ENCODE measurements at regions not wholly inside any gene's neighbourhood (a gene's known extent, or its start where the extent isn't known, plus 50 kb on each side); places are given as distances from the start of the nearest gene placed in this dataset.
"Not testable (repeated sequence)": the region's sequence is repeated elsewhere in the genome, so short reads cannot be mapped to it uniquely, and the experiment has no call there.

DNA sequence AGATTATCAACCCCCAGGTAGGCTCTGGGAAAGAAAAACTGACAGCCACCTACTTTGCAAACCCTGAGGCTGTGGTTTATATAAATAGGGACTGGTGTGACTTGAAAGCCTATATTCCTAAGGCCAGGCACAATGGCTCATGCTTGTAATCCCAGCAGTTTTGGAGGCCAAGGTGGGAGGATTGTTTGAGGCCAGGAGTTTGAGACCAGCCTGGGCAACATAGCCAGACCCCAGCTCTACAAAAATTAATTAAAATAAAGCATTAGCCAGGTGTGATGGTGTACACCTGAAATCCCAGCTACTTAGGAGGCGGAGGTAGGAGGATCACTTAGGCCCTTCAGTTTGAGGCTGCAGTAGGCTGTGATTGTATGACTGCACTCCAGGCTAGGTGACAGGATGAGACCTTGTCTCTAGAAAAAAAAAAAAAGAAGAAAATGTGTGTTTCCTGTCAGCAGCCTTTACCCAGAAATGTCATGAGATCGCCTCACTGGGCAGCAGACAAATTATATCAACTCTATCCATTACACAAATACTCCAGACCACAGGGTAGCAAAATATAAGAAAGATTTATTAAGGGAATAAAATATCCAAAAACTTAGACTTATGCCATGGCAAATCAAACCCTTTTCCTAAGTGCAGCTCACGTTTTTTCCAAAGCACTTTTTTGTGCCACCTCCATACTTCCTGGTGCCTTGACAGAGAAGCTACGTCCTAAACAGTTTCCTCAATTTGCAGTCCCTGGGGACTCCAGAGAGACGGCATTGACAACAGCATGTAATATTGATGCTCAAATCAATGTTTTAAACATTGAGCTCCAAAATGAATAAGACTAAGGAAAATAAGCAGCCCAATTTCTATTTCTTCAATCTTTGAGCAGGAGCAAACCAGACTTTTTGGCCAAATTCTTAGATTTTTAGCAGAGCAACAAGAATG is 190.8 kb upstream of the NDUFV2 start:
- DNase-seq (ENCODE audit: low read depth in 1 of 2, low spot score in 1 of 2) = no peak
- no peak for TF ChIP-seq POLR2AphosphoS5 (IDR thresholded peaks at IDR 0.05; ENCODE audit: low read depth)
- TF ChIP-seq, protein P1, sequence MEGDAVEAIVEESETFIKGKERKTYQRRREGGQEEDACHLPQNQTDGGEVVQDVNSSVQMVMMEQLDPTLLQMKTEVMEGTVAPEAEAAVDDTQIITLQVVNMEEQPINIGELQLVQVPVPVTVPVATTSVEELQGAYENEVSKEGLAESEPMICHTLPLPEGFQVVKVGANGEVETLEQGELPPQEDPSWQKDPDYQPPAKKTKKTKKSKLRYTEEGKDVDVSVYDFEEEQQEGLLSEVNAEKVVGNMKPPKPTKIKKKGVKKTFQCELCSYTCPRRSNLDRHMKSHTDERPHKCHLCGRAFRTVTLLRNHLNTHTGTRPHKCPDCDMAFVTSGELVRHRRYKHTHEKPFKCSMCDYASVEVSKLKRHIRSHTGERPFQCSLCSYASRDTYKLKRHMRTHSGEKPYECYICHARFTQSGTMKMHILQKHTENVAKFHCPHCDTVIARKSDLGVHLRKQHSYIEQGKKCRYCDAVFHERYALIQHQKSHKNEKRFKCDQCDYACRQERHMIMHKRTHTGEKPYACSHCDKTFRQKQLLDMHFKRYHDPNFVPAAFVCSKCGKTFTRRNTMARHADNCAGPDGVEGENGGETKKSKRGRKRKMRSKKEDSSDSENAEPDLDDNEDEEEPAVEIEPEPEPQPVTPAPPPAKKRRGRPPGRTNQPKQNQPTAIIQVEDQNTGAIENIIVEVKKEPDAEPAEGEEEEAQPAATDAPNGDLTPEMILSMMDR (IDR thresholded peaks at IDR 0.05; ENCODE audit: insufficient read depth, low read length) = no peak
- TF ChIP-seq GABPA (IDR thresholded peaks at IDR 0.05; ENCODE audit: low read depth) = no peak
- TF ChIP-seq SPI1 (IDR thresholded peaks at IDR 0.05; ENCODE audit: borderline replicate concordance, low read depth) = no peak
- TF ChIP-seq, protein P2, sequence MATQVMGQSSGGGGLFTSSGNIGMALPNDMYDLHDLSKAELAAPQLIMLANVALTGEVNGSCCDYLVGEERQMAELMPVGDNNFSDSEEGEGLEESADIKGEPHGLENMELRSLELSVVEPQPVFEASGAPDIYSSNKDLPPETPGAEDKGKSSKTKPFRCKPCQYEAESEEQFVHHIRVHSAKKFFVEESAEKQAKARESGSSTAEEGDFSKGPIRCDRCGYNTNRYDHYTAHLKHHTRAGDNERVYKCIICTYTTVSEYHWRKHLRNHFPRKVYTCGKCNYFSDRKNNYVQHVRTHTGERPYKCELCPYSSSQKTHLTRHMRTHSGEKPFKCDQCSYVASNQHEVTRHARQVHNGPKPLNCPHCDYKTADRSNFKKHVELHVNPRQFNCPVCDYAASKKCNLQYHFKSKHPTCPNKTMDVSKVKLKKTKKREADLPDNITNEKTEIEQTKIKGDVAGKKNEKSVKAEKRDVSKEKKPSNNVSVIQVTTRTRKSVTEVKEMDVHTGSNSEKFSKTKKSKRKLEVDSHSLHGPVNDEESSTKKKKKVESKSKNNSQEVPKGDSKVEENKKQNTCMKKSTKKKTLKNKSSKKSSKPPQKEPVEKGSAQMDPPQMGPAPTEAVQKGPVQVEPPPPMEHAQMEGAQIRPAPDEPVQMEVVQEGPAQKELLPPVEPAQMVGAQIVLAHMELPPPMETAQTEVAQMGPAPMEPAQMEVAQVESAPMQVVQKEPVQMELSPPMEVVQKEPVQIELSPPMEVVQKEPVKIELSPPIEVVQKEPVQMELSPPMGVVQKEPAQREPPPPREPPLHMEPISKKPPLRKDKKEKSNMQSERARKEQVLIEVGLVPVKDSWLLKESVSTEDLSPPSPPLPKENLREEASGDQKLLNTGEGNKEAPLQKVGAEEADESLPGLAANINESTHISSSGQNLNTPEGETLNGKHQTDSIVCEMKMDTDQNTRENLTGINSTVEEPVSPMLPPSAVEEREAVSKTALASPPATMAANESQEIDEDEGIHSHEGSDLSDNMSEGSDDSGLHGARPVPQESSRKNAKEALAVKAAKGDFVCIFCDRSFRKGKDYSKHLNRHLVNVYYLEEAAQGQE (IDR thresholded peaks at IDR 0.05; ENCODE audit: insufficient replicate concordance, low read depth) = no peak
- Histone ChIP-seq H3K27ac (replicated peaks) (no peak overlapping the region), H3K4me3 (replicated peaks; ENCODE audit: insufficient read depth, low read length) (no peak overlapping the region), H3K27me3 (ENCODE audit: insufficient read depth, poor library complexity, severe bottlenecking) (peaks cover 2% of the 10 kb centered on the region)

DNA sequence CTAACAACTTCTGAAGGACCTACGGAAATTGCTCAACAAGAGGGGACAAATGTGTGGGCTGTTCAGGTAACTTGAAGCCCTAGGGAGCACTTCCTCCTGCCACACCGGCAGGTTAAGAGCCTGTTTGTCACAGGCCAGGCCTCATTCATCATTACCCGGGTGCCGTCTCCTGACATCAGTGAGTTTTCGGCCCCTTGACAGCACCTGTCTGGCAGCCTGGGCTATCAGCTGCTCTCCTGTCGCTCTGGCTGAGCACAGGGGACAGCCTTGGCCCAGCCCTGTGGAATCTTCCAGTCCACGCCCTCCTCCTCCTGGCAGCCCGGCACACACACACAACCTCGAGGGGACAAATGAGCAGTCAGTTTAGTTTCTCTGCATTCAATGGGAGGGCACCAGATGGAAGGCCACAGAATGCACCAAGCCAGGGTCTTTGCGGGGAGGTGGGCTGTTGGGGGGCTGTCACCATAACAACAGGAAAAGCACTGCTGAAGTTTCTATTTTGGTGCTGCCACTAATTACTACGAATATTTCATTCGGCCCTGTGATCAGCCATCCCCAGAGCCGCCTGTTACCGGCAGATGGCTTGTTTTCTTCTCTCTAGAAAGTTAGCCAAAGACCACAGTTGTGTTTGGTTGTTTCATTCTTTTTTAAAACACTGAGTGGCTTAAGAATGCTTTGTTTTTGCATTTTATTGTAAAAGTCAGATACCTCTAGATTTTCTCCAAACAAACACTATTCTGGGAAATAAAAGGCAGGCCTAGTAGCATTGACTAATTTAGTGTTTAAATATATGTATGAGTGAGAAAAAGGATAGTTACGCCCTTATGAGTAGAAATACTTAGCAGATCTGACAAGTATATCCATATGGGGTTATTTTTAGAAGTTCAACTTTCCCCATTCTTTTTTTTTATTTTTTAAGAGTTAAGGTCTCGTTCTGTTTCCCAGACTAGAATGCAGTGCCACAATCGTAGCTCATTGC is 189.9 kb upstream of the NDUFV2 start:
- TF ChIP-seq SPI1 (IDR thresholded peaks at IDR 0.05; ENCODE audit: borderline replicate concordance, low read depth) (no peak), POLR2AphosphoS5 (IDR thresholded peaks at IDR 0.05; ENCODE audit: low read depth) (no peak), GABPA (IDR thresholded peaks at IDR 0.05; ENCODE audit: low read depth) (no peak)
- TF ChIP-seq, protein P1 (IDR thresholded peaks at IDR 0.05; ENCODE audit: insufficient read depth, low read length) = no peak
- TF ChIP-seq, protein P2 (IDR thresholded peaks at IDR 0.05; ENCODE audit: insufficient replicate concordance, low read depth) = no peak
- H3K4me3 ChIP-seq (replicated peaks; ENCODE audit: insufficient read depth, low read length) = no peak overlapping the region
- peaks cover 2% of the 10 kb centered on the region for H3K27me3 ChIP-seq (ENCODE audit: insufficient read depth, poor library complexity, severe bottlenecking)
- H3K27ac ChIP-seq (replicated peaks) = no peak overlapping the region
- no peak for DNase-seq (ENCODE audit: low read depth in 1 of 2, low spot score in 1 of 2)

DNA sequence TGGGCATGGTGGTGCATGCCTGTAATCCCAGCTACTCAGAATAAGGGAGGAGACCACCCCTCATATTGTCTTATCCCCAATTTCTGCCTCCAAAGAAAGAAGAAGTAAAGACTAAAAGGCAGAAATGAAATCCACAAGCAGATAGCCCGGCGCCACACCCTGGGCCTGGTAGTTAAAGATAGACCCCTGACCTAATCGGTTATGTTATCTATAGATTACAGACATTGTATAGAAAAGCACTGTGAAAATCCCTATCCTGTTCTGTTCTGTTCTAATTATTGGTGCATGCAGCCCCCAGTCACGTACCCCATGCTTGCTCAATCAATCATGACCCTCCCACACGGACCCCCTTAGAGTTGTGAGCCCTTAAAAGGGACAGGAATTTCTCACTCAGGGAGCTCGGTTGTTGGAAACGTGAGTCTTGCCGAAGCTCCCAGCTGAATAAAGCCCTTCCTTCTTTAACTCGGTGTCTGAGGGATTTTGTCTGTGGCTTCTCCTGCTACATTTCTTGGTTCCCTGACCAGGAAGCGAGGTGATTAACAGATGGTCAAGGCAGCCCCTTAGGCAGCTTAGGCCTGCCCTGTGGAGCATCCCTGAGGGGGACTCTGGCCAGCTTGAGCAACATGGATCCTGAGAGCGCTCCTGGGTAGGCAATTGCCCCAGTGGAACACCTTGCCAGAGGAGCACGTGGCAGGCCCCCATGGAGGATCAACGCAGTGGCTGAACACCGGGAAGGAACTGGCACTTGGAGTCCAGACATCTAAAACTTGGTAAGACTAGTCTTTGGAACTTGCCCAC is 188.7 kb upstream of the NDUFV2 start:
- H3K27me3 ChIP-seq (ENCODE audit: insufficient read depth, poor library complexity, severe bottlenecking); H3K27ac ChIP-seq (replicated peaks); H3K4me3 ChIP-seq (replicated peaks; ENCODE audit: insufficient read depth, low read length); DNase-seq (ENCODE audit: low read depth in 1 of 2, low spot score in 1 of 2): not testable (repeated sequence)

DNA sequence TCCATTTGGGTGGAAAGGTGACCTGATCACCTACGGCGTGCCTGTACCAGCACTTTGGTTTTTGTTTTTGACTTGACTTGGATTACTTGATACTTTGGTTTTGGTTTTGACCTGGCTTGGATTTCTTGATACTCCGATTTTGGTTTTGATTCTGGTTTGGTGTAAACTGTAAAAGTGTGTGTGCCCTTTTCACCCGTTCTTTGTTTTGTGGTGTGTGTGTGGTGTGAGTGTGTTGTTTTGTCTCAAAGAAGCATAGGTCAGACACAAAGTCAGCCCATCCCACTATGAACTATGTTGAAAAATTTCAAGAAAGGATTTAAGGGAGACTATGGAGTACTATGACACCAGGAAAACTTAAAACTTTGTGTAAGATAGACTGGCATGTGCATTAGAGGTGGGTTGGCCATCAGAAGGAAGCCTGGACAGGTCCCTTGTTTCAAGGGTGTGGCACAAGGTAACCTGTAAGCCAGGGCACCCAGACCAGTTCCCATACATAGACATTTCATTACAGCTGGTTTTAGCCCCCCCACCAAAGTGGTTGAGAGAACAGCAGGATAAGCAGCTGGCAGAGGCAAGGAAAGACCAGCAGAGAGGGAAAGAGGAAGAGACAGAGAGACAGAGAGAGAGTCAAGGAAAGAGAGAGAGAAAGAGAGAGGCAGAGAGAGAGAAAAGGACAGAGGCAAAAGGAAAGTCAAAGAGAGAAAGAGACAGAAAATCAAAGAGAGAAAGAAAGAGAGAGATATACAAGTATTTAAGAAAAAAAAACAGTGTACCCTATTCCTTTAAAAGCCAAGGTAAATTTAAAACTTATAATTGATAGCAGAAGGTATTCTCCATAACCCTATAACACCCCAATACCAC is 187.9 kb upstream of the NDUFV2 start:
- H3K27ac ChIP-seq (replicated peaks); DNase-seq (ENCODE audit: low read depth in 1 of 2, low spot score in 1 of 2): not testable (repeated sequence)

DNA sequence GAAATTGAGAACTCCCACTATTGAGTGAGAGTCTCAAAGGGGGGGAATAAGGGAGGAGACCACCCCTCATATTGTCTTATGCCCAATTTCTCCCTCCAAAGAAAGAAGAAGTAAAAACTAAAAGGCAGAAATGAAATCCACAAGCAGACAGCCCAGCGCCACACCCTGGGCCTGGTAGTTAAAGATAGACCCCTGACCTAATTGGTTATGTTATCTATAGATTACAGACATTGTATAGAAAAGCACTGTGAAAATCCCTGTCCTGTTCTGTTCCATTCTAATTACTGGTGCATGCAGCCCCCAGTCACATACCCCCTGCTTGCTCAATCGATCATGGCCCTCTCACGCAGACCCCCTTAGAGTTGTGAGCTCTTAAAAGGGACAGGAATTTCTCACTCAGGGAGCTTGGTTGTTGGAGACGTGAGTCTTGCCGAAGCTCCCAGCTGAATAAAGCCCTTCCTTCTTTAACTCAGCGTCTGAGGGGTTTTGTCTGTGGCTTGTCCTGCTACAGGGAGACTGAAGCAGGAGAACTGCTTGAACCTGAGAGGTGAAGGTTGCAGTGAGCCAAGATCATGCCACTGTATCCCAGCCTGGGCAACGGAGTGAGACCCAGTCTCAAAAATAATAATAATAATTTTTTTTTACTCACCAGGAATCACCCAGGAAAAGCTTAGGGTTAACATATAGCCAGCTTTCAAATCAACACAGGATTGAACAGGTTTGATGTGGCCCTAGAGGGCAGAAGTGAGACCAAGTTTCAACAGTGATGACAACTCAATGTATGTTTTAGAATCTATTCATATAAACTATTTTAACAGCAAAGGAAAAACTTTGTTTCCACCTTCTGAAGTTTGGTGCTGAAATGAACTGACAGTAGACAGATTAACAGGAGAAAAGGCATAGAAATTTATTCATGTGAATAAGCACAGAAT is 181.4 kb upstream of the NDUFV2 start:
- not testable (repeated sequence) for DNase-seq (ENCODE audit: low read depth in 1 of 2, low spot score in 1 of 2); H3K27me3 ChIP-seq (ENCODE audit: insufficient read depth, poor library complexity, severe bottlenecking); H3K4me3 ChIP-seq (replicated peaks; ENCODE audit: insufficient read depth, low read length); H3K27ac ChIP-seq (replicated peaks)

More for the DNA sequence above, 187.9 kb upstream of the NDUFV2 start:
- not testable (repeated sequence) for H3K27me3 ChIP-seq (ENCODE audit: insufficient read depth, poor library complexity, severe bottlenecking); H3K4me3 ChIP-seq (replicated peaks; ENCODE audit: insufficient read depth, low read length)

Data from HL-60 (cell line).